ENCODE measurements at regions not wholly inside any gene's neighbourhood (a gene's known extent, or its start where the extent isn't known, plus 50 kb on each side); places are given as distances from the start of the nearest gene placed in this dataset.

GRCh38 chr6:106790149-106790770, 160.9 kb downstream of the QRSL1 start:
- DNase-seq (ENCODE audit: low read depth): peak; percentile 13
- H3K4me3 ChIP-seq (ENCODE audit: low read depth, low read length): no peak overlapping the region
- TF ChIP-seq, protein P1, sequence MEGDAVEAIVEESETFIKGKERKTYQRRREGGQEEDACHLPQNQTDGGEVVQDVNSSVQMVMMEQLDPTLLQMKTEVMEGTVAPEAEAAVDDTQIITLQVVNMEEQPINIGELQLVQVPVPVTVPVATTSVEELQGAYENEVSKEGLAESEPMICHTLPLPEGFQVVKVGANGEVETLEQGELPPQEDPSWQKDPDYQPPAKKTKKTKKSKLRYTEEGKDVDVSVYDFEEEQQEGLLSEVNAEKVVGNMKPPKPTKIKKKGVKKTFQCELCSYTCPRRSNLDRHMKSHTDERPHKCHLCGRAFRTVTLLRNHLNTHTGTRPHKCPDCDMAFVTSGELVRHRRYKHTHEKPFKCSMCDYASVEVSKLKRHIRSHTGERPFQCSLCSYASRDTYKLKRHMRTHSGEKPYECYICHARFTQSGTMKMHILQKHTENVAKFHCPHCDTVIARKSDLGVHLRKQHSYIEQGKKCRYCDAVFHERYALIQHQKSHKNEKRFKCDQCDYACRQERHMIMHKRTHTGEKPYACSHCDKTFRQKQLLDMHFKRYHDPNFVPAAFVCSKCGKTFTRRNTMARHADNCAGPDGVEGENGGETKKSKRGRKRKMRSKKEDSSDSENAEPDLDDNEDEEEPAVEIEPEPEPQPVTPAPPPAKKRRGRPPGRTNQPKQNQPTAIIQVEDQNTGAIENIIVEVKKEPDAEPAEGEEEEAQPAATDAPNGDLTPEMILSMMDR (IDR thresholded peaks at IDR 0.05; ENCODE audit: insufficient read depth, low read length): no peak

DNA sequence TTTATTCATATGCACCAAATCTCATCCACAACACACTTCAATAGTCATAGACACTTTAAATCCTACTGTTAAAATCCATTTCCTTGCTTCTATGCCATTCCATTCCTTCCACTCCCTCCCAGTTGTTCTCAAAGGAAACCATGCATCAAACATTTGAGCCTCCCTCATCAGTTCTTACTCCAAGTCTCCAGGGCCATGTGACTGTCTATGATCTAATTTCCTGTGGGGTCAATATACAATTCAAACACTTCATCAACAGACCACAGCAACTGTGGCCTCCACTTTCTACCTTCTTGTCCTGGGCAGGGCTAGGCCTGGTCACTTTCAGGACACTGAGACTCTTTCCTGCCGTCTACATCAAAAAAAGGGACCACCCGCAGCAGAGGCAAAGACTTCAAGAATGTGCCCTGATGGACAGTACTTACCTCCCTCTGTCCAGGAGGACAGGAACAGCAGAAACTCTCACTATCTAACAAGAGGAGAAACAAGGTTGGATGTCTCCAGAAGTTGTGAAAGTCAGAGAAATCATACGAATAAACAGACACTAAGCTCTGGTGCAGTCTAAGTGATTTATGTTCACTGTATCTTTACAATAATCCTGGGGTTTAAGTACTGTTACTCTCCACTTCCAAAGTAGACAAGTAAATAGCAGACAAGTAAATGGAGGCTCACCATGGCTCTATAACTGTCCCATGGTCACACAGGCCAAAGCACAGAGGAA, 160.2 kb downstream of the QRSL1 start:
- H3K4me3 ChIP-seq (ENCODE audit: low read depth, low read length): no peak overlapping the region
- TF ChIP-seq, protein P1 (IDR thresholded peaks at IDR 0.05; ENCODE audit: insufficient read depth, low read length): no peak
- DNase-seq (ENCODE audit: low read depth): no peak

DNA sequence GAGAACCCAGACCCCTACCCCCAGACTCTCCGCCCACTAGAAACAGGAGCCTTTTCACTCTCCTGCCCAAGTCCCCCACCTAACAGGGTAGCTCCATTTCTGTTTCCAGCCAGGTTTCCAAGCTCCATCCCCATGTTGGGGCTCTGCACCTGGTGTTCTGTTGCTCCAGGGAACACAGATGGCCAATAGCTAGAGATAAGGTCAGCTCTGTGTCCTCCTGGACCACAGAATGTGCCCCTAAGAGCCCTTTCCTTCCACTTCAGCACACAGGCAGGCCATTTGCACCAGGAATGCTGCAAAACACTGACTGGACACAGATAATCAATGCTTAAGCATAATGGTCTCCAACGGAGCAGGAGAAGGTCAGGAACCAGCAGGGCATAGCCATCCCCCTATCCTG, 159.4 kb downstream of the QRSL1 start:
- no peak overlapping the region for H3K4me3 ChIP-seq (ENCODE audit: low read depth, low read length)
- no peak for DNase-seq (ENCODE audit: low read depth)
- TF ChIP-seq, protein P1 (IDR thresholded peaks at IDR 0.05; ENCODE audit: insufficient read depth, low read length): no peak

DNA sequence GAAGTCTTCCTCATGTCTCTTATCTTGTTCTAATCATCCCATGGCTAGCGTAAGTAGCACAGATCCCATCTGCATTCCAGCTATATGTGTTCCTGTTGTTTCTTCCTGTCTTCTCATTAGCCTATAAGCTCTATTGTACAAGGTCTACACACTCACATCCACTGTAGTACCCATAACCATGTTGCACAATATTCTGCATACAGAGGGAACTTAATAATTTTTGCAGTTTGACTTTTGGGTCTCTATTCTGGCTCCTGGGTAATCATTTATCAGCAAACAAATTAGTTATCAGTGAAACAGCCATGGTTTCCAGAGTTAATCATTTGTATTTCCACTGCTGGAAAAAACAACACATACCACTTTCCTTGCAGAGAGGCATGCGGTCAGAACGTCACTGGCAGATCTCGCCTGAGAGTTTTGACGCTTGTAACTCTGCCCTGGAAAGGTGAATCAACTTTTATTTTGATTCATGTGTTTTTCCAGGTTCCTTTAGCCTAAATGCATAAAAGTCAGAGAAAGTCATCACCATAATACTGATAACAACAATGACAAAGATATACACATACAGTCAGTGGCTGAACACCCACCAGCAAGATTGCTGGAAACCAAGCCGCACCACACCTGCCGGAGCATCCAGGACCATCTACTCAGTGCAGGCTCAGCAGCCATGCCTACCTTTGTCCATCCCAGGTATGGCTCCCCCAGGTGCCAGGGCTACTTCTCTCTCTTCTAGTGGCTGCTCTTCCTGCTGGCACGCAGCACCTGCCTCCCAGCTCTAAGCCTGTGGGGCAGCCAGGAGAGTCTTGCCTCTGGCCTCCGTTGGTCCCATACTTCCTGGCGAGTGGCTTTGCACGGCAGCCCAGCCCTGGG, 158.2 kb downstream of the QRSL1 start:
- no peak overlapping the region for H3K4me3 ChIP-seq (ENCODE audit: low read depth, low read length)
- TF ChIP-seq, protein P1 (IDR thresholded peaks at IDR 0.05; ENCODE audit: insufficient read depth, low read length): no peak
- DNase-seq (ENCODE audit: low read depth): no peak

DNA sequence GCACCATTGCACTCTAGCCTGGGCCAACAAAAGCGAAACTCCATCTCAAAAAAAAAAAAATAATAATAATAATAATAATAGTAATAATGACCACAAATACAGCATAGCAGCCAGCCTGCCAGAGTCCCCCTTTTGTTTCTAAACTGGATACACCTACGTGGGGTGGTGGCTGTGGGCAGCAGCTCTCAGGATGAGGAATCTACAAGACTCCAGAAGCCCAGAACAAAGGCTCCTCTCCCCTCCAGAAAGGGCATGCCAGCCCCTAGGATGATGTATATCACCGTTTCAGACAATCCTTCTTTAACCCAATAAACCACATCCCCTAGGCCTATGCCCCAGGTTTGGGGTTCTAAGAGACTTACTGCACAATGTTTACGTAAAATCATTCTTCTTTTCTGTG, 155.9 kb downstream of the QRSL1 start:
- TF ChIP-seq, protein P1 (IDR thresholded peaks at IDR 0.05; ENCODE audit: insufficient read depth, low read length): no peak
- H3K4me3 ChIP-seq (ENCODE audit: low read depth, low read length): no peak overlapping the region
- DNase-seq (ENCODE audit: low read depth): no peak

- DNase-seq (ENCODE audit: low read depth): peak; percentile 7
- TF ChIP-seq, protein P1 (IDR thresholded peaks at IDR 0.05; ENCODE audit: insufficient read depth, low read length): no peak
- H3K4me3 ChIP-seq (ENCODE audit: low read depth, low read length): no peak overlapping the region
These were observed 154.5 kb downstream of the QRSL1 start for GRCh38 chr6:106783640-106784566.
